ENCODE measurements at regions not wholly inside any gene's neighbourhood (a gene's known extent, or its start where the extent isn't known, plus 50 kb on each side); places are given as distances from the start of the nearest gene placed in this dataset.
"Not testable (repeated sequence)": the region's sequence is repeated elsewhere in the genome, so short reads cannot be mapped to it uniquely, and the experiment has no call there.

DNA sequence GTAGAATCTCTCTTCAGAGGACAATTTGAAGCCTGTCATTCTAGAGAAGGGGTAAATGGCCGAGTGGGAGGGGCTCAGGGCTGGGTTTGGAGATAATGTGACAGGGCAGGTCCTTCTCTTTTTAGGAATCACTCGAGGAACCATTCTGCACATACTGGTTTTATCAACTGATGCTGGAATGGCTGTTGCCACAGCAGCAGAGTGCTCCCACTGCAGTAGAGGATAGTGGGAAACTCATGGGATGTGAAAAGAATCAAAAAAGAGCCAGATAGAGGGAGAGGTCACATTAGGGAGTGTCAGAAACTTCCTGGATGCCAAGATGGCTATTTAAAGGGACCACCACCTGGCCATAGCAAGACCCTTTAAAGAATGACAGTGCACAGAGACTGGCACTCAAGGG is 105.3 kb downstream of the NAV1 start:
- no peaks in the 10 kb centered on the region for H3K36me3 ChIP-seq (replicated peaks; ENCODE audit: low read depth, low read length)
- no peaks in the 10 kb centered on the region for H4K20me1 ChIP-seq (ENCODE audit: insufficient read depth, low read length)
- no peaks in the 10 kb centered on the region for H3K9me3 ChIP-seq (ENCODE audit: insufficient read depth, low read length)
- peaks cover 8% of the 10 kb centered on the region; the same call in 1 of the 2 replicates for H3K27me3 ChIP-seq (ENCODE audit: low read depth, low read length)
- H3K27ac ChIP-seq (ENCODE audit: low read length) = no peak overlapping the region
- H3K9ac ChIP-seq (ENCODE audit: low read length) = no peak overlapping the region
- H3K79me2 ChIP-seq (ENCODE audit: low read length) = no peaks in the 10 kb centered on the region
- H2AFZ ChIP-seq (ENCODE audit: low read depth, low read length) = no peak overlapping the region
- H3K4me2 ChIP-seq (ENCODE audit: low read length) = no peak overlapping the region
- TF ChIP-seq, protein P1, sequence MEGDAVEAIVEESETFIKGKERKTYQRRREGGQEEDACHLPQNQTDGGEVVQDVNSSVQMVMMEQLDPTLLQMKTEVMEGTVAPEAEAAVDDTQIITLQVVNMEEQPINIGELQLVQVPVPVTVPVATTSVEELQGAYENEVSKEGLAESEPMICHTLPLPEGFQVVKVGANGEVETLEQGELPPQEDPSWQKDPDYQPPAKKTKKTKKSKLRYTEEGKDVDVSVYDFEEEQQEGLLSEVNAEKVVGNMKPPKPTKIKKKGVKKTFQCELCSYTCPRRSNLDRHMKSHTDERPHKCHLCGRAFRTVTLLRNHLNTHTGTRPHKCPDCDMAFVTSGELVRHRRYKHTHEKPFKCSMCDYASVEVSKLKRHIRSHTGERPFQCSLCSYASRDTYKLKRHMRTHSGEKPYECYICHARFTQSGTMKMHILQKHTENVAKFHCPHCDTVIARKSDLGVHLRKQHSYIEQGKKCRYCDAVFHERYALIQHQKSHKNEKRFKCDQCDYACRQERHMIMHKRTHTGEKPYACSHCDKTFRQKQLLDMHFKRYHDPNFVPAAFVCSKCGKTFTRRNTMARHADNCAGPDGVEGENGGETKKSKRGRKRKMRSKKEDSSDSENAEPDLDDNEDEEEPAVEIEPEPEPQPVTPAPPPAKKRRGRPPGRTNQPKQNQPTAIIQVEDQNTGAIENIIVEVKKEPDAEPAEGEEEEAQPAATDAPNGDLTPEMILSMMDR (IDR thresholded peaks at IDR 0.05; ENCODE audit: low read depth, low read length) = no peak
- no peak for TF ChIP-seq EZH2phosphoT487 (IDR thresholded peaks at IDR 0.05; ENCODE audit: low read depth)
- no peak overlapping the region for H3K4me3 ChIP-seq (ENCODE audit: low read length)
- no peaks in the 10 kb centered on the region for H3K4me1 ChIP-seq (ENCODE audit: low read length)

DNA sequence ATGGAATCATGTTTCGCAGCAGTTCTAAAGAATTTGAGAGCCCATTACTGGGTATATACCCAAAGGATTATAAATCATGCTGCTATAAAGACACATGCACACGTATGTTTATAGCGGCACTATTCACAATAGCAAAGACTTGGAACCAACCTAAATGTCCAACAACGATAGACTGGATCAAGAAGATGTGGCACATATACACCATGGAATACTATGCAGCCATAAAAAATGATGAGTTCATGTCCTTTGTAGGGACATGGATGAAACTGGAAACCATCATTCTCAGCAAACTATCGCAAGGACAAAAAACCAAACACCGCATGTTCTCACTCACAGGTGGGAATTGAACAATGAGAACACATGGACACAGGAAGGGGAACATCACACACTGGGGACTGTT is 106.1 kb downstream of the NAV1 start:
- not testable (repeated sequence) for H3K4me1 ChIP-seq (ENCODE audit: low read length); H3K9me3 ChIP-seq (ENCODE audit: insufficient read depth, low read length); H3K27ac ChIP-seq (ENCODE audit: low read length); H3K79me2 ChIP-seq (ENCODE audit: low read length); H3K4me3 ChIP-seq (ENCODE audit: low read length); H4K20me1 ChIP-seq (ENCODE audit: insufficient read depth, low read length); H3K36me3 ChIP-seq (replicated peaks; ENCODE audit: low read depth, low read length); H3K9ac ChIP-seq (ENCODE audit: low read length); H2AFZ ChIP-seq (ENCODE audit: low read depth, low read length); H3K27me3 ChIP-seq (ENCODE audit: low read depth, low read length); H3K4me2 ChIP-seq (ENCODE audit: low read length)

DNA sequence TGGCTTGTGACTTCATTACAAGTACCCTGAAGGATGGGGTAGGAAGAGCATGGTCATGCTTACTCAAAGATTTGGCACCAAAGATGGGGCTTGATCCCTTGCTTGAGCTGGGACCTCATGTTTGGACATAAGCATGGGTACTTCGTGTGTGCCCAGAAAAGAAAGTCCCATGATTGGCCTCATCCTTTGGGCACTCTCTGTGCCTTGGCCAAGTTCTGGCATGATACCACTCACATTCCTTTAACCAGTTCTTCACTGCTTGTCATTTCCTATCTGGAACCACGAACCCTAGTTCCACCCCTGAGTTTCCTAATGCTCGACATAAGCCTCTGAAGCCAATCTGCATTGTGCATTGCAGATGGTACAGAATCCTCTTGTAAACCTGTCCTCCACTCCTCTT is 107.0 kb downstream of the NAV1 start:
- Histone ChIP-seq H2AFZ (ENCODE audit: low read depth, low read length) (no peak overlapping the region), H3K9ac (ENCODE audit: low read length) (no peak overlapping the region), H3K4me3 (ENCODE audit: low read length) (no peak overlapping the region), H3K79me2 (ENCODE audit: low read length) (no peaks in the 10 kb centered on the region), H3K4me1 (ENCODE audit: low read length) (peaks cover 4% of the 10 kb centered on the region), H4K20me1 (ENCODE audit: insufficient read depth, low read length) (no peaks in the 10 kb centered on the region), H3K27ac (ENCODE audit: low read length) (no peak overlapping the region), H3K27me3 (ENCODE audit: low read depth, low read length) (peaks cover 8% of the 10 kb centered on the region; the same call in 1 of the 2 replicates), H3K4me2 (ENCODE audit: low read length) (no peak overlapping the region), H3K36me3 (replicated peaks; ENCODE audit: low read depth, low read length) (no peaks in the 10 kb centered on the region), H3K9me3 (ENCODE audit: insufficient read depth, low read length) (no peaks in the 10 kb centered on the region)
- TF ChIP-seq, protein P1 (IDR thresholded peaks at IDR 0.05; ENCODE audit: low read depth, low read length) = no peak
- TF ChIP-seq EZH2phosphoT487 (IDR thresholded peaks at IDR 0.05; ENCODE audit: low read depth) = no peak

DNA sequence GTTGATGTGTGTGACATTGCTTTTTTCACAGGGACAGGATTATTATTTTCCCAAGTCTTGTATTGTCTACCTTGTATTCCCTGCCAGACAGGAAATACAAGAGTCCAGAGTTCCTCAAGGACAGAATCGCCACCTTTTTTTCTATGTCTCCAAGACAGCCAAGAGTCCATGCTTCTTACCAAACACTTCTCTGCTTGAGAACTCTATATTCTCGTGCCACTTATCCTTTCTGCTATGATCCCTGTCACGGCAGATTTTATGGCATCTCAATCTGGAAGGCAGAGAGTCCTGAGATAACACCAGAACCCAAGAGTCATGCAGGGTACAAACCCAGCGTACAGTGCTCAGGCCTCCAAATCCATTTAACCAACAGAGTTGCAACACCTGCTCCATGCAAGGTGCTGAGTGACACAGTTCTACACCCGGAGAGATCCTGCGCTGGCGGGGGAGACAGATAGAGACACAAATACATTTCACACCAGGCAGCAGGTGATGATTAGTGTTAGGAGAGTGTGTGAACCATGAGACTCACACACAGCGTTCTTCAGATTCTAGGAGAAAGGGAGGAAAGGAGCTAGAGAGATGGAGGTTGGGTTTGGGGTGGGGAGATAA is 107.6 kb downstream of the NAV1 start:
- Histone ChIP-seq H3K79me2 (ENCODE audit: low read length) (no peaks in the 10 kb centered on the region), H3K9ac (ENCODE audit: low read length) (no peak overlapping the region), H3K36me3 (replicated peaks; ENCODE audit: low read depth, low read length) (no peaks in the 10 kb centered on the region), H3K9me3 (ENCODE audit: insufficient read depth, low read length) (no peaks in the 10 kb centered on the region), H2AFZ (ENCODE audit: low read depth, low read length) (no peak overlapping the region), H3K4me3 (ENCODE audit: low read length) (no peak overlapping the region), H3K27ac (ENCODE audit: low read length) (no peak overlapping the region), H3K4me1 (ENCODE audit: low read length) (peaks cover 10% of the 10 kb centered on the region), H4K20me1 (ENCODE audit: insufficient read depth, low read length) (no peaks in the 10 kb centered on the region), H3K4me2 (ENCODE audit: low read length) (no peak overlapping the region), H3K27me3 (ENCODE audit: low read depth, low read length) (peaks cover 4% of the 10 kb centered on the region; the same call in 1 of the 2 replicates)
- TF ChIP-seq EZH2phosphoT487 (IDR thresholded peaks at IDR 0.05; ENCODE audit: low read depth) = no peak
- TF ChIP-seq, protein P1 (IDR thresholded peaks at IDR 0.05; ENCODE audit: low read depth, low read length) = no peak

All from OCI-LY3 (cell line).